ENCODE measurements at regions not wholly inside any gene's neighbourhood (a gene's known extent, or its start where the extent isn't known, plus 50 kb on each side); places are given as distances from the start of the nearest gene placed in this dataset.
A peak's percentile ranks its signal among the peaks of the same experiment; 100 is the strongest.

DNA sequence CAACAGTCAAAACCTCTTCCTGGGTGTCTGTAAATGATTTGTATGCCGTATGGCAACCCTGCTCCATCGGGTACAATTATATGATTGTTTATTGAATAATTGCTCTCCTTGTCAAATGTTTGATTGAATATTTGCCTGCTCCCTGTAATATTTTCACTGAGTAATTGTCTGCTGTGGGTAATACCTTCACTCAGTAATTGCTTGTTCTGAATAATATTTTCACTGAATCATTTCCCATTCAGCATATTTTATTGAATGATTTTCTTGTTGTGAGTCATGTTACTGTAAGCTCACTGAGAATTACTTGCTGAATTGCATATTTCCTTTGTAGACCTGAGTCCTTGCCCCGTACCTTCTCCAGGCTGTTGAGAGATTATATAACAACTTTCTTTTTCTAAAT is 535.2 kb downstream of the METTL4 start:
- DNase-seq (ENCODE audit: low spot score) = no peak

DNA sequence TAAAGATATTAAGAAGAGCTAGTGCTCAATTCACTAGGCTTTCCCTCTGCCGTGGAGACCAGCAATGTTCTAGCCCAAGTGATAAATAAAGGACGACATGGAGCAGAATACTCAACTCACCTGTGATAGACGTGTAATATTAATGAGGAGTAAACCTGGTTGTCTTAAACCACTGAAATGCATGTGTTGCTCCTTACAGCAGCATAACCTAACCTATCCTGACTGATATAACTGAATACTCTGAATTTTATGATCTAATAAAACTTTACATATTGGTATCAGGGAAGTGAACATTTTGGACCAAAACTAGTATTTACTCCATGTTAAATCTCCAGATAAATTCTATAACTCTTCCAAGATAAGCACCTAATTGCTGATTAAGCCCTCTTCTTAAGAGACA is 531.0 kb downstream of the METTL4 start:
- no peak for DNase-seq (ENCODE audit: low spot score)

DNA sequence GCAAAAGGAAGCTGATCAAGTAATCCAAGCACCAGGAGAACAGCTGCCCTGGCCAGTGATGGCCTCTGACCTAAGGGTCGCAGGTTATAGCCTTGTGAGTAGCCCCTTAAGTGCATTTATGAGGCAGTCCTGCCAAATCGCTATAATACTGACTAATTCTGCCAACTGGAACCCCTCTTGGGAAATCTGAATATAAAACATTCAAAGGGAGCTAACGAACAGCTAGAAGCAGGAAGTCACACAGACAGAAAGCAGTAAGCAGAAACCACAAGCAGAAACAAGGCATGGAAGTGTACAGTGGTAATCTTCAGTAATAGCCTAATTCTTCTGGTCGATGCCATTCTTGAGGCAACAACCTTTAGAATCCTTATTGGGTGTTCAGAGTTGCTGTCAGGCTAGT is 521.3 kb downstream of the METTL4 start:
- DNase-seq (ENCODE audit: low spot score) = no peak

DNA sequence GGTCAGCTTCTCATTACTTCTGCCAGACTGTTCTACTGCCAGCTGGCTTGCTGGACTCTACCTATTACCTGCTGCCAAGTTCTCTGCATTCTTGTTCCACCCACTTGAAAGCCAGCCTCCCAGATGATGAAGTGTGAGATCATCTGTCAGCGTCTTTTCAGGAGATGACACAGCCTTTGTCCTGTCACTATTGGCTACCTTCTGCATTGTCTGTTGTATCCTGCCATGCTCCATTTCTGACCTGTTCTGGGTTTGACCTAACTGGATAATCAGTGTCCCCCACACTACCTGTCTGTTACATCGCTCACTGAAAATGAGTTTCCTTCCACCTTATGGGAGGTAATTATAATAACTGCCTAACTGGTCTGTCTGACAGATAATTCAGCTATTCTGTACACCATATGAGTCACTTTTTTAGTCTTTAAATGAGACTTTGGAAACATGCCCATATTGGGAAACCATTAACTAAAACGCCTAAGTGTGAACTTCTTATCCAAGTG is 520.6 kb downstream of the METTL4 start:
- peak; percentile 50 for DNase-seq (ENCODE audit: low spot score)

DNA sequence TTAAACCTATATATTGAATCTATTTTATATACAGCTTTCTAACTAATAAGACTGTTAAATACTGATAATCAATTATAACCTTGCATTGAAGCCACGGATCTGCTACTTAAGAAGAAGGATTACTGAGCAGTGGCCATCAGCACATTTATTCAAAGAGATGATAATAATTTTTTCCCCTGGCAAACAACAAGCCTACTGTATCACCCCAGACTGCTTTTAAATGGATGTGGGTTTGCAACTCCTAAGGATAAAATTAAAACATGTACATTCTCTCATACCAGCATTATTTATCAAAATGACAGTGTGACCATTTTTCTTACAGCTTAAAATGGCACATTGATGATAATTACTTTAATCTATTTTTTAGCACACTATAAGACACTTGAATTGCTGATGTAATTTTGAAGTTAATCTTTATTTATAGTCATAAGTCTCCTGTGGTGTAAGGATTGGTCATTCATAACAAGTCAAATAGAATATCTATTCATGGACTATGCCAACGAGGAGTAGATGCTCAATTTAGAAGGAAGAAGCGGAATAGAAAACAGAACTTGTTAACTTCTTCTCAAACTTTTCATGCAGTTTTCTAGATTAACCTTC is 517.7 kb downstream of the METTL4 start:
- no peak for DNase-seq (ENCODE audit: low spot score)

DNA sequence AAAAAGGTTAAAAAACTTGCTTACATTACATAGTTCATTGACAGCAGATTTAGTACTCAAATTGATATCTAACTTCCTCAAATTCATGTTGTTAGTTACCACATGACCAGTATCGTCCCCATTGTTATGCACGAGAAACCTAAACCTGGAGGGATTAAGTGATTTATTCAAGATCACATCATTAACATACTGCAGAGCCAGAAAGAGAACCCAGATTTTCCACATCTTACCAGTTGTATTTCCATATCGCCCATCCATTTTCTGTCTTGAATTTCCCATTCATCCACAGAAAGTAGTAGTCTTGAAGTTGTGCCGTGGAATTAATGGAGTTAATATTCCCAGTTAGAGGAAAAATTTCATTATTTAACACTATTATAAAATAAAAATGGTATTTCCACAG is 512.0 kb downstream of the METTL4 start:
- DNase-seq (ENCODE audit: low spot score) = no peak

DNA sequence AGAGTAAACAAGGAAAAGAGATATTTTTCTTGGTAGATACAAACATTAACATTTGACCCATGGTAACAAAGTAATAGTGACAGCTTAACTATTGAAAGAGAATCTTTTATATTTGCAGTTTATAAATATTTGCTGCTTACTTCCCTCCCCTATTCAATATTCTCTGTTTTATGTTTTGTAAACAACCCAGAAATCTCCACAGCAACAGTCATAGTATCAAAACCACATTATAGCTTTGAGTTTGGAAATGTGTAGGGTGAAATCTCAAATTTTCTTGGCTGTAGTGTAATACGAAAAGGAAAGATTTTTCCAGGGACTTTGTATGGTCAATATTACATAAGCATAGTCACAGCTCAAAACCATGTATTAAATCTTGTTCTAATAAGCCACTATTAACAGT is 511.2 kb downstream of the METTL4 start:
- no peak for DNase-seq (ENCODE audit: low spot score)

DNA sequence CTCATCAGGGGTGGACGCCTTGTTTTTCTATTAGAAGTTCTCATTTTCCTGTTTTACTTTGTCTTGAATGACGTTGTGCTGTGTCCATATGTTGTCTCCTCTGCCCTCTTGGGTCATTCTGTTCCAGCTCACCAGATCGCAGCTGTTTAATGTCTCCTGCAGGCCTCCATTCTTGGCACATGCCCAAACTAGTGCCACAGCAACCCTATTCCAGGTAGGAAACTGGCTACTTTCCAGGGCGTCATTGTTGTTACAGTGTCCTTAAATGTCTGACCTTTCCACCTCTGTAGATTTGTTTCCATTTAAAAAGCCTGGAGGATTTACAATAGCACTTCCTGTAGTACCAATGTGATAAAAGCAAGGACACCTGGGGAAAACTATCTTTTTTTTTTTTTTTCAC is 500.7 kb downstream of the METTL4 start:
- DNase-seq (ENCODE audit: low spot score) = no peak

DNA sequence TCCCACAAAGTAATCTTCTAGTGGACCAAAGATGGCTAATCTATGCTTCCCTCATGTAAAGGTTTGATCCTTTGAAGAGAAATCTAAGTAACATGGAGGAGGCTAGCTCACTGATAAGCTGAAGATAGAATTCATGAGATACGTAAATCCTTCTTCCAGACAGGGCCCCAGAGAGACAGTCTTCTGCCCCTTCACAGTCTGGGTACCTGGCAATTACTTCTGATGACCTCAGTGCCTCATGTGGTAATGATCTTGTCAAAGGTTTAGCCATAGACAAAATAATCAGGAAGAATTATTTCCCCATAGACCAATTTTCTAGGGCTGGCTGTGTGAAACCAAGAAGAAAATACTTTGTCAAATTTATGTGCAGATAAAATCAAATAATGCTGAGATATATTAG is 495.8 kb downstream of the METTL4 start:
- no peak for DNase-seq (ENCODE audit: low spot score)

DNA sequence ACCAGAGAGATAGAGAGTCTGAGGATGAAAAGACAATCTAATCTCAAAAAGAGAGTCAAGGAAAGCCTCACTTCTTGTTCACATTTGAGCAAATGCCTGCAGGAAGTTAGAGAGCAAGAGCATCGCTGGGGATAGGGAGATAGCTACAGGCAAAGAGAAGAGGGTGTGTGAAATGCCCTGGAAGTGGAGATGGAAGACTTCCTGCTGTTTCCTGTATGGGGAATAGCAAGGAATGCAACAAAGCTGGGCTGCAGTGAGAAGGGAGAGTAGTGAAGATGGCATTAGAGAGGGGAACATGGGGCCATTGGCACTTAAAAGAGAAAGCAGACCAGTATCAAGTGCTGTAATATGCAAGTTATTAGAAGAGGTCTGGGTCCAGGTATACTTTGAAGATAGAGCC is 488.6 kb downstream of the METTL4 start:
- DNase-seq (ENCODE audit: low spot score) = no peak

DNA sequence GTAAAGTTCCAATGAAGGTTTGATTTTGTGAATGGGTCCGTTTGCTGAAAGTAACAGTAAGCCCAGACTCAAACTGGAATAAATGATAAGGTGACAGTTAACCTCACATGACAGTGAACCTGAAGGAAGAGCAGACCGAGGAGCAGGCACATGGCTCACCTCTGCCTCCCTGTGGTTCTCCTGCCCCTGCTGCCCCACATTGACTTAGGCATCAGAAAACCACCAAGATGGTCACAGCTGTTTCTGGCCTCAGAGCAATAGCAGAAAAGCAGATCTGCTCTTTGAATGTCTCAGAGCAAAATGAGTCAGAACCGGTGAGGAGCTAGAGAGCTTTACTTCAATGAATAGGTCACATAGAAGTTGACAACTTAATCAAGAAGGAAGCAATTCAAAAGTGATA is 487.6 kb downstream of the METTL4 start:
- peak; percentile 27 for DNase-seq (ENCODE audit: low spot score)

DNA sequence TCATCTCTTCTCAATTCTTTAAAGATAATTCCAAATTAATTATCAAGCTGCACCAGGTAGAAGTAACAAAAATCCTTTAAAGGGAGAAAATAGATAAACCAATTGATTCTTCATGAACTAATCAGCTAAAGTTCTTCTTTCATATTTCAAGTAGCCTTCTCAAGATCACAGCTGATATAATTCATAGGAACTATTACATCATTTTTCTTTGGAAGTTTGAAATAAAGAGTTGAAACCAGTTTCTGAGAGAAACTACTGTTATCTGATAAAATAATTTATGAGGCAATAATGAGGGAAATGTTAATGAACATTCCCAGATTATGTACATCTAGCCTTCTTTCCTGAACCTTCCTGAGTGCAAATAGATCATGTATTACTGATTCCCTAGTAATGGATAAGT is 484.9 kb downstream of the METTL4 start:
- DNase-seq (ENCODE audit: low spot score) = no peak

DNA sequence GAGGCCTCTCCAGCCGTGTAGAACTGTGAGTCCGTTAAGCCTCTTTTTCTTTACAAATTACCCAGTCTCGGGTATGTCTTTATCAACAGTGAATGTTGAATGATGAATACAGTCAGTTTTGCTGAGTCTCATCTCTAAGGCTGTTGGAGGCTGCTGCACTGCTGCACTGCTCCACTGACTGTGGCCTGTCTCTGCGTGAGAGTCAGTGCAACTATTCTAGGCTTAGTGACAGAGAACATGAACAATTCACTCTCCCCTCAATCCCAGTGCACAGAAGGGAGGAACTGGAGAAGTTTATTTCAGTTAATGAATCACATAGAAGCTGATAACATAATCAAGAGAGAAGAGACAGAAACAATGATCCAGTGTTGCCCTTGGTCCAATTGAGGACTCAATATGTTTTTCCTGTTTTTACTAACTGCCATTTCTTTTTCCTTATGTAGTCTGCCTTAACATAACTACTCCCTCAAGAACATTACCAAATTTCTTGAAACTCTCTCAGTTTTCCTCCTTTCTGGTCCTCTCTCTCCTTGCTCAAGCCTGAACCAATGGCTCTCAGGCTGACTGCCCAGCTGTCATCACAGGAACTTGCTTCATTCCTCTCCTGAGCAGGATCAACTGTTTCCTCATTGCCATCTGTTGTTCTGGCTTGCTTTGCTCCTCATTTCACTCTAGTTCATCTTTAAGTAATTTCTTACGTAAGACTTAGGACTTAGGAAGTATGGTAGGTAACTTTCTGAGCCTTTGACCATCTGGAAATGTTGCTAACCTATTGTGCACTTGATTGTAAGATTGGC is 483.2 kb downstream of the METTL4 start:
- DNase-seq (ENCODE audit: low spot score) = no peak

DNA sequence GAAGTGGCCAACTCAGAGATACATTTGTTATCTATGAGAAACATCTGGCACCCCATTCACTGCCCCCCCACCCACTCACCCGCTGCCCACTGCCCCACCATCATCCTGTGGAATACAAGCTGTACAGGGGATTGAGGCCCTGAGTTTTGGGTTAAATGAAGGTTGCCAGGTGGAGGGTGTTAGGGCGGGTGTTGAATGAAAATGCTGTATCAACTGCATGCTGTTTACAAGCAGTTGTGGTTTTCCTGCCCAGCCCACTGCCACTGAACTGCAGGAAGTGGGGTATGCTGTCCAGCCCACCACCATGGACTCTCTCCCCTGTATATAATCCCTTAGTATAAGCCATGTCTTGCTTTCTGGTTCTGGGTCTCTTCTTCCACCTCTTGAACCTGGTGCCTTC is 481.9 kb downstream of the METTL4 start:
- no peak for DNase-seq (ENCODE audit: low spot score)

DNA sequence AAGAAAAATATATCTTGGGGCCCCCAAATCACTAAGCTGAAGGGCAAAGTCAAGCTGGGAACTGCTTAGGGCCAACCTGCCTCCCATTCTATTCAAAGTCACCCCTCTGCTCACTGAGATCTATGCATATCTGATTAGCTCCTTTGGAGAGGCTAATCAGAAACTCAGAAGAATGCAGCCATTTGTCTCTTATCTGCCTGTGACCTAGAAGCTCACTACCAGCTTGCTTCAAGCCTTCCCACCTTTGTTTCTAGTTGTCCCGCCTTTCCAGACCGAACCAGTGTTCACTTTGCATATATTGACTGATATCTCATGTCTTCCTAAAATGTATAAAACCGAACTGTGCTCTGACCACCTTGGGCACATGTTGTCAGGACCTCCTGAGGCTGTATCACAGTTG is 479.4 kb downstream of the METTL4 start:
- DNase-seq (ENCODE audit: low spot score) = no peak

DNA sequence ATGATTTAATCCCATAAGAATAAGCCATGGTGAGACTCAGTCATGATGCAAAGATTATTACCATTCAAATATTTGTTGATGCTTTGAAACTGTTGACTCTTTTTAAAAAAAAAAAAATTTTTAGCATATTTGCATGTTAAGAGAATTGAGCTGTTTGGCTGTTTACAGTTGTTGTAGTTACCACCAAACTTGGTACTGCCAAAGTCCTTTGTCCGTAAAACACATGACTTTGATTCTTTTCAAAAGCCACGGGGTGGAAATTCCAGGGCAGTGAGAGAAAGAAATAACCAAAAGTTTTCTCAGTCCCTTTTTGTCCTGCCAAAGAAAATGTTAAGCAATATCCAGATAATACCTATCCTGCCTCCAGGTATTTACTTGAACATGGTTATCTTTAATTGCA is 474.8 kb downstream of the METTL4 start:
- DNase-seq (ENCODE audit: low spot score) = no peak

DNA sequence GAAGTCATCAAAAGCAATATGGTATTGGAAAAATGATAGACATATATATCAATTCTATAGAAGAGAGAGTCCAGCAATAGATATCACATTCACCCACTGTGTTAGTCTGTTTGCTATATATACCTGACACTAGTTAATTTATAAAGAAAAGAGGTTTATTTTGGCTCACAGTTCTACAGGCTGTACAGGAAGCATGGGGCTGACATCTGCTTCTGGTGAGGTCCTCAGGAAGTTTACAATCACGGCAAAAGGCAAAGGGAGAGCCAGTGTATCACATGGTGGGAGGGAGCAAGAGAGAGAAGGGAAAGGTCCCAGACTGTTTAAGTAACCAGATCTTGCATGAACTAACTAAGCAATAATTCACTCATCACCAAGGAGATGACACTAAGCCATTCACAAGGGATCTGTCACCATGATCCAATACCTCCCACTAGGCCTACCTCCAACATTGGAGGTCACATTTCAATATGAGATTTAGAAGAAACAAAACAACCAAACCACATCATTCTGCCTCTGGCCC is 470.6 kb downstream of the METTL4 start:
- no peak for DNase-seq (ENCODE audit: low spot score)

DNA sequence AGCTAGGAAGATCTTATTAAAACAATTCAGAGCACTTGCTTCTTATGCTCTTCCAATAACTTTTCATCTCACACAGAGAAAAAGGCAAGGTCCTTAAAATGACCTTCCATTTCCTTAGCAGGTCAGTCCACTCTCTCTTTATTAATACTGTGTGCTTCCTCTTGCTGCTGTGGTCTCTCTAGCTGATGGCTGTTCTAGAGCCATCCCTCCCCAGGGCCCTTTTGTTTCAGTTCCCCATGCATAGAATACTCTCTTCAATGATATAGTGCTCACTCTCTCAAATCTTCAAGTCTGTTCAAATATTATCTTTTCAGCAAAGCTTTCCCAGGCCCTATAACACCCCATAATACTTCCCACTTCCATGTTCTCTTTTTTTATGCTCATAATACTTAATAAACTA is 469.3 kb downstream of the METTL4 start:
- DNase-seq (ENCODE audit: low spot score) = no peak

DNA sequence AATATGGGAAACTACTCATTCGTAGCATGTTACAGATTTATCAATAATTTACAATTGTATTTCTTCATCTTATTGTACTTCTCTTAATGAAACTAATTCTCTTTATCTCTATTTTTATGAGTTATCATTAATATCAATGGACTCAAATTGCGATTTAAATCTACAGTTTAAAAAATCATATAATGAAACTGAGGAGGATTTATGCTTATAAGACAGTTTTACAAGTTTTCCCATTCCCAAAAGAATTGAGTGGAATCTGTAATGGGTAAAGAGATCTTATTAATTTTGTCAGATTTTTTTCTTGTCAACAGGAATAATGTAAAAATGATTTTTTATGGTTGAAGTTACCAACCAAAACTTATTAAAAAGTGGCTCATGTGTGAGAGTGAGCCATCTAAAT is 468.0 kb downstream of the METTL4 start:
- no peak for DNase-seq (ENCODE audit: low spot score)

DNA sequence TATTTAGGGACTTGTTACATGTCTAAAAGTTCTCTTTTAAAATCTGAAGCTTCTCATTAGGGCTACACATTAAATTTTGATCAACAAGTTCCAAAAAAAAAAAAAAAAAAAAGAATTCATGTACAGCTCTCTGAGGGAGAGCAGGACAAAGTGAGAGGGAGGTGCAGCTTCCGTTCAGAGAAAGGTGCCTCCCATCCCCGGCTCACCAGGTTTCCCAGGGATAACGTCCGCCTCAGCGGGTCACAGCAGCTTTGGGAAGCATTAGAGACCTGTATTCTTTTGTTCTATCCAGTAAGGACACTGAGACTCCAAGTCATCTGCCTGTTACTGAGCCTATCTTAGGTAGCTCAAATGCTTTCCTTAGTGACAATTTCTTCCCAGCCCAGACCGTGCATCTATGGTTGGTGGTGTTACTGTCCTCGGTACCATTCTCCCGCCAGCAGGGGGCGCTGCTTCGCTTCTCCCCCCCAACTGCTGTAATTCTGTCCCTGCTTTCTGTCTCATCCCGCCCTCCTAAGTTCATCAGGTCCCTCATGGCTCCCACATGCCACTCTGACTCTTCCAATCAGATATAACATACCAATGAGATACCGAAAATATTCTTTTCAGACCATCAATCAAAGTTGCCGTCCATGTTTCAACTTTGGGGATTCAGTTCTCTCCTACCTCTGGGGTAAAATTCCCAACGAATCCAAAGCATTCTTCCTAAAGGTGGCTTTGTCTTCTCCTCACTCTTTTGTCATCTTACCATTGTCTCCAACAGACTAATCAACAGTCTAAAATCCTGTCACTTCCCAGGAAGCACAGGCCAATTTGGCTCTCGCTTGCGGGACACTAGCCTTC is 466.5 kb downstream of the METTL4 start:
- DNase-seq (ENCODE audit: low spot score) = peak; percentile 51

DNA sequence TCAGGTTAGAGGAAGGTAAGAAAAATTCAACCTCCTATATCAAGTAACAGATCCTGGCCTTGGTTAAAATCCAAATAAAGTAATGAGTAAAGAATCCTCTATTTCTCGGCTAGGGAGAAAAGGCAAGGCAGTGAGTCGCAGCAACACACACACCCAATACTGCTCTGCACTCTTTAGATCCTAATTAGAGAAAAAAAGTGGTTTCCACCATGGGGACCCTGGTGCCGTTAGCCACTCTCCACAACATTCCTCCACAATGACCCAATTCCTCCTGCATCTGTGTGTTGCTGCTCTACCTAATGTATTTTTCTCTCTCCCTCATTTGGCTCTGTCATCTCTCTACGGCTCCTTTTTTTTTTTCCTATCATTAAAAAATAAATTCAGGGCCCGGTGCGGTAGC is 462.7 kb downstream of the METTL4 start:
- DNase-seq (ENCODE audit: low spot score) = no peak

DNA sequence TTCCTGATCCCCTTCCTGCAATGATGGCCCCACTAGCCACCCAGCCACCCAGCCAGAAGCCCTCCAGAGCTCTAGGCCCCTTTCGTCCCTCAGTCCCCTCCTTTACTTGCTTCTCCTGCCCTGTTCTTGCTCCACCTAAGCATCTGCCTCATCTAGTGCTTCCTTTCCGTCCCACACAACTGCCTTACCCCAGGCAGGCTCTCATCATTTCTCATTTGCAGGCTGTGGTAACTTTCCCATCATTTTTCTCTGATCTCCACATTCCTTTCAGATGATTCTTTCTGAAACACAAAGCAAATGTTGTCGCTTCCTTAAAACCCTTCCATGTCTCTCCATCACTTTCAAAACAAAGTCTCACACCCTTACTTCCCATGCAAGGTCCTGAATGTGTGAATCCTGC is 459.8 kb downstream of the METTL4 start:
- peak; percentile 27 for DNase-seq (ENCODE audit: low spot score)

All from SW480 (cell line).